DMS53 (cell line): ENCODE measurements at regions not wholly inside any gene's neighbourhood (a gene's known extent, or its start where the extent isn't known, plus 50 kb on each side); places are given as distances from the start of the nearest gene placed in this dataset.
A peak's percentile ranks its signal among the peaks of the same experiment; 100 is the strongest.
"Not testable (repeated sequence)": the region's sequence is repeated elsewhere in the genome, so short reads cannot be mapped to it uniquely, and the experiment has no call there.

Source experiments
- DNase-seq: peaks from one replicate; lab custom pipeline; 2025; lab: John Stamatoyannopoulos, UW

DNA sequence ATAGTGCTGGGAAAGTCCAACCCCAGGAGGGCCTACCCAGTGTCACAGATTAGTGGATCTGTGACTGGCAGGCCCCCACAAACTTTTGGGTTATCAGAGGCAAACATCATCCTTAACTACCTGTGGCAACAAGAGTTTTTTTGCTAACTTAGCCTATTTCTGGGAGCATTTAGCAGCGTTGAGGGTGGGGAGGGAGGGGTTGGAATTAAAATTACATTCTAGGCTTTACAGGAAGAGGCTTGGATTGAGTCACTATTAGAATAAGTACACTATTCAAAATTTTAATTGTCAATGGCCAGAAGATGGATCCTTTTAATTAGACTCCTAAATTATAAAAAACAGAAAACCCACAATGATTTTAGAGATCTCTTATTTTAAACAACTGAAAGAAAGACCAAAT is 267.9 kb upstream of the NPSR1 start:
- no peak for DNase-seq

GRCh38 chr7:34392972-34393371 is 265.0 kb upstream of the NPSR1 start:
- no peak for DNase-seq

- no peak for DNase-seq
Observed at GRCh38 chr7:34396437-34397064, 261.5 kb upstream of the NPSR1 start.

- DNase-seq, result no peak
Observed at GRCh38 chr7:34401776-34402175, 256.2 kb upstream of the NPSR1 start.

GRCh38 chr7:34406848-34407530 is 251.0 kb upstream of the NPSR1 start:
- DNase-seq, result no peak

DNA sequence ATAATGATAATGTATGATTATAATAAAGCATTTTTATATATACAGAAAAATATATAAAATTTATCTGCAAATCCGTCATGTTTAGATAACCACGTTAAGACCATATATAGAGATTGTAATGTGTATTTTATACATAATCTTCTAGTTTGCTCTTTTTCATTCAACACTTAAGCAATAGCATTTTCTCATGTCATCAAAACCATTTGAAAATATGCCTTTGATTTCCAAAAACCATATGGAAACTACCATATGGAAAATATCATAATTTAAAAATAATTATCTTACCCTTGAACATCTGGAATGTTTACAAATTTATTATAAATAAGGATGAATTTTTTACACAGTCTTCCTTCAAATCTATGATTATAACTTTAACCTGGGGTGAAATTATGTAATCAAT is 250.4 kb upstream of the NPSR1 start:
- no peak for DNase-seq

GRCh38 chr7:34417781-34418180 is 240.2 kb upstream of the NPSR1 start:
- DNase-seq, result no peak

- no peak for DNase-seq
Observed at GRCh38 chr7:34421526-34421925, 236.5 kb upstream of the NPSR1 start.

GRCh38 chr7:34425194-34425593 is 232.8 kb upstream of the NPSR1 start:
- peak; percentile 67 for DNase-seq

GRCh38 chr7:34425631-34426384 is 232.2 kb upstream of the NPSR1 start:
- peak; percentile 28 for DNase-seq

GRCh38 chr7:34430456-34430855 is 227.6 kb upstream of the NPSR1 start:
- DNase-seq, result peak; percentile 65

DNA sequence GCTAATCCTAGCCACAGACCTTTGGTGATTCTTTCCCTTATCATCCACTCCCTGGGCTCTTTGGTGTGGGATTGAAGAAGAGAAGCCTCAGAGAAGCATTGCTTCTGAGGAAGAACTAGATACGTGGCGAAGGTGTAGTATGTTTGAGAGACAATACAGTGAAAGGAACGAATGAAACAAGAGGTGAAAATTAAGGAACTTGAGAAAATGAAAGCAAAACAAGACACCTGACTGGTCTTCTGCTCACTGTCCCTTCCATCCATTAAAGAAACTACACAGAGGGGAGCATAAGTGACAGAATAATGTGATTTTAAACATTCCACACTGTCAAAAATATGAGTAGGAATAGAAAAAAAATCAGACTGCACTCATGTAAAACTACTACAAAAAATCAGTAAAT is 219.6 kb upstream of the NPSR1 start:
- no peak for DNase-seq

DNA sequence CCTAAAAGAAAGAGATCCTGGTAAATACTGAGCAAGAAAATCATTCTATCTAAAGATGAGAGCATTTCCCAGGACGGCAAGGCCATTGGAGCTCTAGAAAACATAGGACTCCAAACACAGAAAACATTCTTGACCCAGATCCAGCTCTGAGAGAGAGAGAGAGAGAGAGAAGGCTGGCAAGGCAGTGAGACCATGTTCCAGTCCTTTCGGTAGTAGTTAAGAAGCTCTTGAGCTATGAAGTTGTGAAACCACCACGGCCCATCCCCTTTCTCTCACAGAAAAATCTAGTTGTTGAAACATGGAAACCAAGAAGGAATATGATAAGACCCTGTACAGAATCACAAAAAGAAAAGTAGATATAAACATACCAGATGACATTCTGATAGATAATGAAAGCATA is 212.4 kb upstream of the NPSR1 start:
- DNase-seq, result no peak

DNA sequence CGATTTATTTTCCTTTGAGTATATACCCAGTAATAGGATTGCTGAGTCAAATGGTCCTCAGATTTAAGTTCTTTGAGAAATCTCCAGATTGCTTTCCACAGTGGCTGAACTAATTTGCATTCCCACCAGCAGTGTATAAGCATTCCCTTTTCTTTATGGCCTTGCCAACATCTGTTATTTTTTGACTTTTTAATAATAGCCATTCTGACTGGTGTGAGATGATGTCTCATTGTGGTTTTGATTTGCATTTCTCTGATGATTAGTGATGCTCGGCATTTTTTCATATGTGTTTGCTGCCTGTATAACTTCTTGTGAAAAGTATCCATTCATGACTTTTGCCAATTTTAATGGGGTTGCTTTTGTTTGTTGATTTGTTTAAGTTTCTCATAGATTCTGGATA is 209.5 kb upstream of the NPSR1 start:
- not testable (repeated sequence) for DNase-seq

DNA sequence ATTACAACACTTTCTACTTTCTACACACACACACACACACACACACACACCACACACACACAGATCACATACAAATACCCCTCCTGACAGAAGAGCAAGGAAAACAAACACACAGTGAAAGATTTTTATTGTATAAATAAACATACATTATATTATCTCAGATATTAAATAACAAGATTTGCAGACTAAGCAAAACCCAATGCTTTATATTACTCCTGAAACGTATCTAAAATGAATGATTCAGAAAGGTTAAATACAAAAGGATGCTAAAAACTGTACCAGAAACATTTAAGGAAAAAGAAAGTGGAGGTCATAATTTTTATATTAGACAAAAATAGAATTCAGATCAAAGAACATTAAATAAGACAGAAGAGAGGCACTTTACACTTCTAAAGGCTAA is 208.3 kb upstream of the NPSR1 start:
- DNase-seq, result no peak

DNA sequence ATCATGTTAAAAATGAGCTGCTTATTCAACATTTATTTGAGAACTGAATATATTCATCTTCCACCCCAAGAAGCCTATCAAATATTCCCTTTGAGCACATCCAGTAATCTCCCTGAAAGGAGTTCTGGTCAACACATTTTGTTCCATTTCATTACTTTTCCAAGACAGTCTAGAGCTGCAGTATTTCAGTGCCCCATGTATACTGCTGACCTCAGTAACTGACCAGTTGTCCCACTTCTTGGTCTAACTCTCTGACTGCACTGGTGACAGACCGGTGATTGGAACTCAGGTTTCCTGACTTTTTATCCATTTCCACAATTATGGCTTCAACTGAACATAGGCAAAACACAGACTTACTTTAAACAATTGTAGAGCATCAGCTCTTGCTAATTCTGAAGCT is 206.8 kb upstream of the NPSR1 start:
- DNase-seq, result no peak

DNA sequence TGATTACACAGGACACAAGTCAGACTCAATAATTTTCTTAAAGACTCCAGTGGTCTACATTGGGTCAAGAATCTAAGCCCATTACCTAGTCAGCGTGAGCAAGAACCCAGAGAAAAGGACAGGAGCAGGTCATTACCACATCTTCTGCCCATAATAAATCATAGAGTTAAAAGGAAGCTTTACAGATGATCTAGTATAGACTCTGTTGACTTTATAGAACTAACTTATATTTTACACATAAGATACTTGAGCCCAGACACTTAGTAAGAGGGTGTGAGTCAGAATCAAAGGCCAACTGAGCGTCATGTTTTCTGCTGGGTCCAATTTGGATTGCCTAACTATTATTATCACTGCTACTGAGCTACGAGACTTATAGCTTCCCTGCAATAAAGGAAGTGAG is 206.1 kb upstream of the NPSR1 start:
- no peak for DNase-seq

DNA sequence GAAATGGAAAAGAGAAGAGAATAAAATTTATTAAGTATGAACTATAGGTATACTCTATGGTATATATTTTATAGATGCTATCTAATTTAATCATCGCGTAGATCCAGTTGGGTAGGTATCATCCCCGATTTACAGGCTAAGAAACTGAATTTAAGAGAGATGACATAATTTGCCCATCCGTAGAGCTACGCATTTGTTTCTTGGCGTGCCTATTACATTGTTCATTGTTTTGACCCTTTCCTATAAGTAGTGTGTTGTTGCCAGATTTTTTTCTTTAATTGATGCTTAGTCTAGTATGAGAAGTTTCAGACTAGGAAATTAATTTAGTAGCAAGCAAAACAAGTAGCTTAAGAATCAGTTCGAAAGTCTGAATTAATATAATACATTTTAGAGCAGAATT is 205.7 kb upstream of the NPSR1 start:
- DNase-seq, result no peak

DNA sequence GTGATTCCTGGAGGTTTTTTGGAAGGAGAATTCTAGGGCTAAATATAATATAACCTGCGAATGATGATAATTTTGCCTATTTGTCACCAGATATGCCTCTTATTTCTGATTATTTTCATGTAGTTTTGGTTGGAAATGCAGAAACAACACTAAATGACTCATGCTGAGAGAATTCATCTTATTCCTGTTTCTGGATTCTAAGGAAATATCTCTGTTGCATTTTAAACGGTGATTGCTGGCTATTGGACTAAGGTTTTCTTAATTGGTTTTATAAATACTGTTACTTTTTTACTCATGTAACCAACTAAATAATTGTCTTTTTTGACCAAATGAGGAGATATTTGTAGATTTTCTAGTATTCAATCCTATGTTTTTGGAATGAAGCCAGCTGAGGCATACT is 204.9 kb upstream of the NPSR1 start:
- DNase-seq, result no peak

- no peak for DNase-seq
Observed at GRCh38 chr7:34454381-34454780, 203.6 kb upstream of the NPSR1 start.

- DNase-seq, result no peak
Observed at GRCh38 chr7:34457329-34457728, 200.7 kb upstream of the NPSR1 start.

DNA sequence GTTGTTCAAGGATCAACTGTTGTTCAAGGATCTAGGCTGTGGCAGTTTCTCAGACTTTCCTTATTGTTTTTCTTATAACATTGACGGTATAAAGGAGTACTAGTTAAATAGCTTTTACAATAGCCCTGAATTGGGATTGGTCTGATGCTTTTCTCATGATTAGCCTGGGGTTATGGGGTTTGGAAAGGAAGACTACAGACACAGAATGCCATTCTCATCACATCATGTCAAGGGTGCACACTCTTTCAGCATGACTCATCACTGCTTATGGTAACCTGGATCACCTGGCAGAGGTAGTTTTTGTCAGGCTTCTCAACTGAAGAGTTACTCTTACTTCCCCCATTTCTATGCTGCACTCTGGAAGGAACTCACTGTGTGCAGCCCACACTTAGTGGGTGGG is 194.2 kb upstream of the NPSR1 start:
- peak; percentile 86 for DNase-seq

GRCh38 chr7:34471844-34472243 is 186.2 kb upstream of the NPSR1 start:
- DNase-seq, result no peak
